DND-41 (cell line): ENCODE measurements at regions not wholly inside any gene's neighbourhood (a gene's known extent, or its start where the extent isn't known, plus 50 kb on each side); places are given as distances from the start of the nearest gene placed in this dataset.

ENCODE experiments used
- CTCF ChIP-seq: IDR thresholded peaks from 2 replicates; pipeline ENCODE4 v1.5.1; 2012; ENCODE audit warnings: borderline replicate concordance, low read length, moderate library complexity, mild to moderate bottlenecking; ENCODE audit not compliant: poor library complexity, severe bottlenecking; ENCODE audit errors: extremely low read depth
- EZH2 ChIP-seq: IDR thresholded peaks from 3 replicates; pipeline ENCODE4 v1.6.1; 2012; ENCODE audit warnings: borderline replicate concordance, low read depth, mild to moderate bottlenecking, moderate library complexity, low read length, inconsistent platforms; ENCODE audit not compliant: severe bottlenecking

- TF ChIP-seq CTCF (no peak), EZH2 (no peak)
Measured at GRCh38 chr3:180185650-180186049, 148.9 kb upstream of the PEX5L start.
